ENCODE measurements at regions not wholly inside any gene's neighbourhood (a gene's known extent, or its start where the extent isn't known, plus 50 kb on each side); places are given as distances from the start of the nearest gene placed in this dataset.

GRCh38 chr17:69735285-69735684, 320.8 kb downstream of the MAP2K6 start:
- H3K9me2 ChIP-seq (replicated peaks; ENCODE audit: insufficient read depth, low read length) = no peaks in the 10 kb centered on the region
- H3K79me2 ChIP-seq (ENCODE audit: insufficient read depth, low read length) = no peaks in the 10 kb centered on the region
- TF ChIP-seq CTCF (IDR thresholded peaks at IDR 0.05; ENCODE audit: insufficient read depth, low read length, poor library complexity, severe bottlenecking) = no peak
- TF ChIP-seq EZH2phosphoT487 (conservative IDR thresholded peaks at IDR 0.05; ENCODE audit: low read length) = no peak
- H3K9me3 ChIP-seq (ENCODE audit: insufficient read depth, low read length) = no peaks in the 10 kb centered on the region
- no peak overlapping the region for H2AFZ ChIP-seq (ENCODE audit: low read depth, low read length, severe bottlenecking)
- no peaks in the 10 kb centered on the region for H3F3A ChIP-seq (ENCODE audit: insufficient read depth)
- H3K36me3 ChIP-seq (ENCODE audit: low read length) = no peaks in the 10 kb centered on the region; the same call in 1 of the 2 replicates
- no peak overlapping the region for H3K4me3 ChIP-seq (ENCODE audit: insufficient read depth, low read length, poor library complexity, severe bottlenecking)
- H3K27ac ChIP-seq (ENCODE audit: low read depth, low read length) = no peak overlapping the region
- no peak overlapping the region for H3K4me2 ChIP-seq (ENCODE audit: low read depth, low read length, poor library complexity, severe bottlenecking)
- no peak overlapping the region for H3K9ac ChIP-seq (ENCODE audit: low read length)
- H3K27me3 ChIP-seq (ENCODE audit: low read length) = no peaks in the 10 kb centered on the region
- H4K20me1 ChIP-seq (ENCODE audit: low read depth, low read length) = no peaks in the 10 kb centered on the region

GRCh38 chr17:69743091-69743490, 328.6 kb downstream of the MAP2K6 start:
- H3K27ac ChIP-seq (ENCODE audit: low read depth, low read length) = no peak overlapping the region
- H3K9me2 ChIP-seq (replicated peaks; ENCODE audit: insufficient read depth, low read length) = no peaks in the 10 kb centered on the region
- no peaks in the 10 kb centered on the region for H3K9me3 ChIP-seq (ENCODE audit: insufficient read depth, low read length)
- H3K4me3 ChIP-seq (ENCODE audit: insufficient read depth, low read length, poor library complexity, severe bottlenecking) = no peak overlapping the region
- TF ChIP-seq EZH2phosphoT487 (conservative IDR thresholded peaks at IDR 0.05; ENCODE audit: low read length) (no peak), CTCF (IDR thresholded peaks at IDR 0.05; ENCODE audit: insufficient read depth, low read length, poor library complexity, severe bottlenecking) (no peak)
- H3K79me2 ChIP-seq (ENCODE audit: insufficient read depth, low read length) = no peaks in the 10 kb centered on the region
- no peak overlapping the region for H2AFZ ChIP-seq (ENCODE audit: low read depth, low read length, severe bottlenecking)
- H3F3A ChIP-seq (ENCODE audit: insufficient read depth) = no peaks in the 10 kb centered on the region
- H3K4me2 ChIP-seq (ENCODE audit: low read depth, low read length, poor library complexity, severe bottlenecking) = no peak overlapping the region
- H3K9ac ChIP-seq (ENCODE audit: low read length) = no peak overlapping the region
- H4K20me1 ChIP-seq (ENCODE audit: low read depth, low read length) = no peaks in the 10 kb centered on the region
- H3K36me3 ChIP-seq (ENCODE audit: low read length) = no peaks in the 10 kb centered on the region; the same call in 1 of the 2 replicates
- no peaks in the 10 kb centered on the region for H3K27me3 ChIP-seq (ENCODE audit: low read length)

- Histone ChIP-seq H4K20me1 (ENCODE audit: low read depth, low read length) (no peaks in the 10 kb centered on the region), H3K27me3 (ENCODE audit: low read length) (no peaks in the 10 kb centered on the region), H3K79me2 (ENCODE audit: insufficient read depth, low read length) (no peaks in the 10 kb centered on the region), H3K36me3 (ENCODE audit: low read length) (no peaks in the 10 kb centered on the region), H3K4me2 (ENCODE audit: low read depth, low read length, poor library complexity, severe bottlenecking) (no peak overlapping the region), H2AFZ (ENCODE audit: low read depth, low read length, severe bottlenecking) (no peak overlapping the region), H3K9me2 (replicated peaks; ENCODE audit: insufficient read depth, low read length) (no peaks in the 10 kb centered on the region), H3F3A (ENCODE audit: insufficient read depth) (no peaks in the 10 kb centered on the region), H3K9me3 (ENCODE audit: insufficient read depth, low read length) (no peaks in the 10 kb centered on the region), H3K9ac (ENCODE audit: low read length) (no peak overlapping the region), H3K27ac (ENCODE audit: low read depth, low read length) (no peak overlapping the region), H3K4me3 (ENCODE audit: insufficient read depth, low read length, poor library complexity, severe bottlenecking) (no peak overlapping the region)
- TF ChIP-seq CTCF (IDR thresholded peaks at IDR 0.05; ENCODE audit: insufficient read depth, low read length, poor library complexity, severe bottlenecking) (no peak), EZH2phosphoT487 (conservative IDR thresholded peaks at IDR 0.05; ENCODE audit: low read length) (no peak)
Measured at GRCh38 chr17:69744512-69745070, 330.1 kb downstream of the MAP2K6 start.

Data from SU-DHL-6 (cell line).